ENCODE measurements at regions not wholly inside any gene's neighbourhood (a gene's known extent, or its start where the extent isn't known, plus 50 kb on each side); places are given as distances from the start of the nearest gene placed in this dataset.

- H3K4me1 ChIP-seq (ENCODE audit: low read length), result no peaks in the 10 kb centered on the region
- H3K27ac ChIP-seq (ENCODE audit: low read length), result no peak overlapping the region
- H3K27me3 ChIP-seq (replicated peaks; ENCODE audit: insufficient read depth, low read length), result no peaks in the 10 kb centered on the region
- no peak overlapping the region for H3K9ac ChIP-seq (ENCODE audit: low read length)
- DNase-seq, result no peak
- no peak overlapping the region for H2AFZ ChIP-seq (ENCODE audit: low read length)
- H3K4me2 ChIP-seq (ENCODE audit: low read depth, low read length), result no peak overlapping the region
- H3K9me3 ChIP-seq (replicated peaks; ENCODE audit: insufficient read depth, low read length), result no peaks in the 10 kb centered on the region
- H4K20me1 ChIP-seq (ENCODE audit: insufficient read depth, low read length), result no peaks in the 10 kb centered on the region
- no peaks in the 10 kb centered on the region for H3K9me2 ChIP-seq (replicated peaks; ENCODE audit: insufficient read depth, low read length)
- no peak overlapping the region for H3K4me3 ChIP-seq (ENCODE audit: low read length)
- H3K36me3 ChIP-seq (replicated peaks; ENCODE audit: insufficient read depth, low read length), result no peaks in the 10 kb centered on the region
- H3K79me2 ChIP-seq (ENCODE audit: low read length), result no peaks in the 10 kb centered on the region
- TF ChIP-seq CTCF (IDR thresholded peaks at IDR 0.05; ENCODE audit: low read length) (no peak), EZH2phosphoT487 (IDR thresholded peaks at IDR 0.05; ENCODE audit: low read length) (no peak), EZH2 (optimal IDR thresholded peaks at IDR 0.05; ENCODE audit: low read depth, low read length) (no peak)
- no peaks in the 10 kb centered on the region for H3F3A ChIP-seq (ENCODE audit: insufficient read depth, low read length)
Measured at GRCh38 chr1:213652109-213652508, 335.7 kb upstream of the PROX1 start.

DNA sequence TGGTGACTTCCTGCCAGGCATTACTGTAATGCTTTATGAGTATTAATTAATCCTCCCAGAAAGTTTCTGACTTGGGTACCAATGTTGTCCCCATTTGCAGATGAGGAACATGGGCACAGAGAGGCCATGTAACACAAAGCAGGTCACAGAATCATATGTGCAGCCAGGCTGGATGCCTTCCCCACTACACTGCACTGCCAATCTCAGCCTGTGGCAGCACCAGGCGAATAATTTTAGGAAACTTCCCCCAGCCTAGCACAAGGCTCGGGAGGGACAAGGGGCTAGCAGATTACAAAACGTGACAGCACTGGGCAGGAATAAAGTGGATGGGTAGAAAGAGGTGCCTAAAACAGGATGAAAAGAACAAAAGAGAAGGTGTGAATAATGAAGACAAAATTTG lies 331.7 kb upstream of the PROX1 start:
- no peak overlapping the region for H2AFZ ChIP-seq (ENCODE audit: low read length)
- no peaks in the 10 kb centered on the region for H4K20me1 ChIP-seq (ENCODE audit: insufficient read depth, low read length)
- no peaks in the 10 kb centered on the region for H3K79me2 ChIP-seq (ENCODE audit: low read length)
- no peaks in the 10 kb centered on the region for H3K4me1 ChIP-seq (ENCODE audit: low read length)
- H3K27ac ChIP-seq (ENCODE audit: low read length), result no peak overlapping the region
- no peaks in the 10 kb centered on the region for H3K36me3 ChIP-seq (replicated peaks; ENCODE audit: insufficient read depth, low read length)
- no peak overlapping the region for H3K9ac ChIP-seq (ENCODE audit: low read length)
- H3K4me3 ChIP-seq (ENCODE audit: low read length), result no peak overlapping the region
- no peak overlapping the region for H3K4me2 ChIP-seq (ENCODE audit: low read depth, low read length)
- H3K9me2 ChIP-seq (replicated peaks; ENCODE audit: insufficient read depth, low read length), result no peaks in the 10 kb centered on the region
- no peaks in the 10 kb centered on the region for H3K9me3 ChIP-seq (replicated peaks; ENCODE audit: insufficient read depth, low read length)
- no peak for TF ChIP-seq EZH2 (optimal IDR thresholded peaks at IDR 0.05; ENCODE audit: low read depth, low read length)
- no peak for TF ChIP-seq CTCF (IDR thresholded peaks at IDR 0.05; ENCODE audit: low read length)
- TF ChIP-seq EZH2phosphoT487 (IDR thresholded peaks at IDR 0.05; ENCODE audit: low read length), result no peak
- DNase-seq, result no peak
- no peaks in the 10 kb centered on the region for H3K27me3 ChIP-seq (replicated peaks; ENCODE audit: insufficient read depth, low read length)
- H3F3A ChIP-seq (ENCODE audit: insufficient read depth, low read length), result no peaks in the 10 kb centered on the region

DNA sequence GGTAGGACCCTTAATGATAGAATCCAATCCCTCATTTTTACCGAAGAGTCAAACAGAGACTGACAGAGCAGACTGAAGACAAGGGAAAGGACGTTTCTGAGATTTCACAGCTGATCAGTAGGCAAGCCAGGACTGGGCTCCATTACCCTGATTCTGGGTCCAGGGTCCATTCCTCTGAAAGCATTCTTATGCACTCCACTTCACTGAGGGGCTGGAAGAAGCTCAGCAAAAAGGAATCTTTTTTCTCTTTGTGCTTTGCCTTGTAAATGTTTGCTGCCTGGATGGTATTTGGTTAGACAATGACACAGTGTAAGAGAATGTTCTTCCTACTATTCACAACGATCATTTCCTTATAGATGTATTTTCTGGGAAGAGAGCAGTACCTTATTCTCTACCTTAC lies 331.3 kb upstream of the PROX1 start:
- H3K27ac ChIP-seq (ENCODE audit: low read length), result no peak overlapping the region
- no peaks in the 10 kb centered on the region for H3K27me3 ChIP-seq (replicated peaks; ENCODE audit: insufficient read depth, low read length)
- no peaks in the 10 kb centered on the region for H3K4me1 ChIP-seq (ENCODE audit: low read length)
- no peak overlapping the region for H3K4me3 ChIP-seq (ENCODE audit: low read length)
- H3K9me2 ChIP-seq (replicated peaks; ENCODE audit: insufficient read depth, low read length), result no peaks in the 10 kb centered on the region
- H3F3A ChIP-seq (ENCODE audit: insufficient read depth, low read length), result no peaks in the 10 kb centered on the region
- H3K4me2 ChIP-seq (ENCODE audit: low read depth, low read length), result no peak overlapping the region
- no peak for TF ChIP-seq CTCF (IDR thresholded peaks at IDR 0.05; ENCODE audit: low read length)
- no peak for TF ChIP-seq EZH2phosphoT487 (IDR thresholded peaks at IDR 0.05; ENCODE audit: low read length)
- no peak for TF ChIP-seq EZH2 (optimal IDR thresholded peaks at IDR 0.05; ENCODE audit: low read depth, low read length)
- H3K9me3 ChIP-seq (replicated peaks; ENCODE audit: insufficient read depth, low read length), result no peaks in the 10 kb centered on the region
- no peak overlapping the region for H3K9ac ChIP-seq (ENCODE audit: low read length)
- no peaks in the 10 kb centered on the region for H3K79me2 ChIP-seq (ENCODE audit: low read length)
- no peaks in the 10 kb centered on the region for H4K20me1 ChIP-seq (ENCODE audit: insufficient read depth, low read length)
- H3K36me3 ChIP-seq (replicated peaks; ENCODE audit: insufficient read depth, low read length), result no peaks in the 10 kb centered on the region
- H2AFZ ChIP-seq (ENCODE audit: low read length), result no peak overlapping the region
- DNase-seq, result no peak

Measured in MM.1S (cell line).